ENCODE measurements at regions not wholly inside any gene's neighbourhood (a gene's known extent, or its start where the extent isn't known, plus 50 kb on each side); places are given as distances from the start of the nearest gene placed in this dataset.

DNA sequence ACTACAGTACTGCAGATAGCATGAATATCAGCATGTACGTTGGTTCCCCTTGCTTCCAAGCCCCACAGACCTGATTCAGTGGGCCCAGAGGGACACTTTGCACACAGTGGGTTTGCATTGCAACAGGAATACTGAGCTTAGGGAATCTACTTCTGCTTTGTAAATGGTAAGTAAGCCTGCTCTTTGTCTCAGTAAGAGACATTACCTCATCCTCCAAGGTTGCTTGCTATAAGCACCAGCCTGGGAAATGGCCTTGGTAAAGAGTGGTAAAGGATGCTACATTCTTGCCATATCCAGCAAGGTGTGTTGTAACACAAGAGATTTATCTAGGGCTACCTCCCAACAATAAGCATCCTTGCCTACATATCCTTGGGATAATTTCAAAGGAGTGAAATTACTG, 730.5 kb downstream of the INHBA start:
- CTCF ChIA-PET (ENCODE audit: unreplicated experiment), result no interaction called here
- POLR2A ChIA-PET, result no interaction called here
- Histone ChIP-seq H3K36me3 (ENCODE audit: insufficient read depth, low read length) (no peaks in the 10 kb centered on the region), H3K9me2 (ENCODE audit: insufficient read depth, low read length) (no peaks in the 10 kb centered on the region), H3K79me2 (ENCODE audit: insufficient read depth, low read depth, low read length) (no peaks in the 10 kb centered on the region), H3K4me2 (ENCODE audit: low read length) (no peak overlapping the region), H3K4me3 (ENCODE audit: low read depth, low read length, poor library complexity, severe bottlenecking) (no peak overlapping the region), H3K4me1 (ENCODE audit: insufficient read depth, low read length, poor library complexity, severe bottlenecking) (no peaks in the 10 kb centered on the region), H2AFZ (ENCODE audit: low read length) (no peak overlapping the region), H4K20me1 (ENCODE audit: insufficient read depth, low read length) (no peaks in the 10 kb centered on the region), H3K9me3 (ENCODE audit: low read length) (no peaks in the 10 kb centered on the region), H3K27ac (ENCODE audit: low read depth, low read length, poor library complexity, severe bottlenecking) (no peak overlapping the region)
- intact Hi-C loops (cut with micrococcal nuclease; ENCODE audit: unreplicated experiment), result no loop called here
- DNase-seq (ENCODE audit: low spot score), result no peak
- BruUV-seq (replicated peaks), result no TSS peak
- TF ChIP-seq EZH2phosphoT487 (IDR thresholded peaks at IDR 0.05; ENCODE audit: borderline replicate concordance, low read depth, low read length), result no peak
- TF ChIP-seq, protein P1, sequence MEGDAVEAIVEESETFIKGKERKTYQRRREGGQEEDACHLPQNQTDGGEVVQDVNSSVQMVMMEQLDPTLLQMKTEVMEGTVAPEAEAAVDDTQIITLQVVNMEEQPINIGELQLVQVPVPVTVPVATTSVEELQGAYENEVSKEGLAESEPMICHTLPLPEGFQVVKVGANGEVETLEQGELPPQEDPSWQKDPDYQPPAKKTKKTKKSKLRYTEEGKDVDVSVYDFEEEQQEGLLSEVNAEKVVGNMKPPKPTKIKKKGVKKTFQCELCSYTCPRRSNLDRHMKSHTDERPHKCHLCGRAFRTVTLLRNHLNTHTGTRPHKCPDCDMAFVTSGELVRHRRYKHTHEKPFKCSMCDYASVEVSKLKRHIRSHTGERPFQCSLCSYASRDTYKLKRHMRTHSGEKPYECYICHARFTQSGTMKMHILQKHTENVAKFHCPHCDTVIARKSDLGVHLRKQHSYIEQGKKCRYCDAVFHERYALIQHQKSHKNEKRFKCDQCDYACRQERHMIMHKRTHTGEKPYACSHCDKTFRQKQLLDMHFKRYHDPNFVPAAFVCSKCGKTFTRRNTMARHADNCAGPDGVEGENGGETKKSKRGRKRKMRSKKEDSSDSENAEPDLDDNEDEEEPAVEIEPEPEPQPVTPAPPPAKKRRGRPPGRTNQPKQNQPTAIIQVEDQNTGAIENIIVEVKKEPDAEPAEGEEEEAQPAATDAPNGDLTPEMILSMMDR (conservative IDR thresholded peaks at IDR 0.05; ENCODE audit: low read length), result no peak

DNA sequence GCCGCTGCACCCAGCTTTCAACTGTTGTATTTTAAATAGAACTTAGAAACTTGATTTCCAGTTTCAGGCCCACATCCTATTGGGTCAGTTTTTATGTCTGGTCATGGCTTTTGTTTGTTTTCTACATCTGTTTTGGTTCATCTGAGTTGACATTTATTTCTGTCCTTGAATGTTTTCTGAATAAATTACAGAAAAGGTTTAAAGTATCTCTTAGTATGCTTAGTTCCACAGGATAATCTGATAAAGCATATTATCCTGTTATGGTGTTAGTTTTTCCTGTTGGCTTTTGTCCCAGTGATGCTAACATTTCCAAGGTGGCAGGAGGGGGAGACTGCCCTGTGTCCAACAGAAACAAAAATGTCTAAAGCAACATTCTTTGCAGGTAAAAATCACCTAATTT, 733.2 kb downstream of the INHBA start:
- POLR2A ChIA-PET, result no interaction called here
- H2AFZ ChIP-seq (ENCODE audit: low read length), result no peak overlapping the region
- no peak overlapping the region for H3K4me2 ChIP-seq (ENCODE audit: low read length)
- intact Hi-C loops (cut with micrococcal nuclease; ENCODE audit: unreplicated experiment), result no loop called here
- no peak for DNase-seq (ENCODE audit: low spot score)
- no peaks in the 10 kb centered on the region for H3K9me2 ChIP-seq (ENCODE audit: insufficient read depth, low read length)
- no peaks in the 10 kb centered on the region for H4K20me1 ChIP-seq (ENCODE audit: insufficient read depth, low read length)
- H3K4me1 ChIP-seq (ENCODE audit: insufficient read depth, low read length, poor library complexity, severe bottlenecking), result peaks cover 17% of the 10 kb centered on the region
- no peaks in the 10 kb centered on the region for H3K36me3 ChIP-seq (ENCODE audit: insufficient read depth, low read length)
- TF ChIP-seq, protein P1 (conservative IDR thresholded peaks at IDR 0.05; ENCODE audit: low read length), result no peak
- TF ChIP-seq EZH2phosphoT487 (IDR thresholded peaks at IDR 0.05; ENCODE audit: borderline replicate concordance, low read depth, low read length), result no peak
- no peaks in the 10 kb centered on the region for H3K9me3 ChIP-seq (ENCODE audit: low read length)
- BruUV-seq (replicated peaks), result no TSS peak
- CTCF ChIA-PET (ENCODE audit: unreplicated experiment), result no interaction called here
- H3K79me2 ChIP-seq (ENCODE audit: insufficient read depth, low read depth, low read length), result no peaks in the 10 kb centered on the region
- no peak overlapping the region for H3K4me3 ChIP-seq (ENCODE audit: low read depth, low read length, poor library complexity, severe bottlenecking)
- H3K27ac ChIP-seq (ENCODE audit: low read depth, low read length, poor library complexity, severe bottlenecking), result no peak overlapping the region

DNA sequence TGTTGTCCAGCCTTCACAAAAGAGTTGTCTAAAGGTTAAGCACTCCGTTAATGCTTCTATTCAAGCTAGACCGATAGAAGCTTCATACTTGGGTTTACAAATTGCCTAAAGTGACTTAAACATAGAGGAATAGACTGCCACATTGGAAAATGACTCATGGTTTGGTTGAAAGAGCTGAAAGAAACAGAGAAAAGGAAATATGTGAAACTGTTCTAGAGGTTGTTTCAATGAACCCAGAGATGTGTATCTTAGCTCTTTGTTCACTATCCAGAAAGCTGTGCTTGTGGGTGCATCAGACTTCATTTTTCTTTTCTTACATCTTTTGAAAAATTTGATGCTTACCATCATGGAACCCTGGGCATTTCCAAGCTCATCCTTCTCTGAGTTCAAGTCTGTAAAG, 736.2 kb downstream of the INHBA start:
- H3K79me2 ChIP-seq (ENCODE audit: insufficient read depth, low read depth, low read length), result no peaks in the 10 kb centered on the region
- no peaks in the 10 kb centered on the region for H3K36me3 ChIP-seq (ENCODE audit: insufficient read depth, low read length)
- no peak overlapping the region for H2AFZ ChIP-seq (ENCODE audit: low read length)
- no peak for DNase-seq (ENCODE audit: low spot score)
- ChIA-PET CTCF (ENCODE audit: unreplicated experiment) (no interaction called here), POLR2A (interaction anchor here (0.6 to 0.7 kb wide), 2 partner anchors 21 to 355 kb away, joined by 3 to 4 read pairs; no protein-coding TSS in a partner anchor)
- H3K4me2 ChIP-seq (ENCODE audit: low read length), result no peak overlapping the region
- H3K27ac ChIP-seq (ENCODE audit: low read depth, low read length, poor library complexity, severe bottlenecking), result no peak overlapping the region
- BruUV-seq (replicated peaks), result no TSS peak
- no peaks in the 10 kb centered on the region for H4K20me1 ChIP-seq (ENCODE audit: insufficient read depth, low read length)
- H3K9me2 ChIP-seq (ENCODE audit: insufficient read depth, low read length), result no peaks in the 10 kb centered on the region
- peaks cover 25% of the 10 kb centered on the region for H3K4me1 ChIP-seq (ENCODE audit: insufficient read depth, low read length, poor library complexity, severe bottlenecking)
- intact Hi-C loops (cut with micrococcal nuclease; ENCODE audit: unreplicated experiment), result no loop called here
- H3K9me3 ChIP-seq (ENCODE audit: low read length), result no peaks in the 10 kb centered on the region
- H3K4me3 ChIP-seq (ENCODE audit: low read depth, low read length, poor library complexity, severe bottlenecking), result no peak overlapping the region
- no peak for TF ChIP-seq EZH2phosphoT487 (IDR thresholded peaks at IDR 0.05; ENCODE audit: borderline replicate concordance, low read depth, low read length)
- TF ChIP-seq, protein P1 (conservative IDR thresholded peaks at IDR 0.05; ENCODE audit: low read length), result no peak
